Gastrocnemius medialis (tissue), 4 donors: ENCODE measurements at regions not wholly inside any gene's neighbourhood (a gene's known extent, or its start where the extent isn't known, plus 50 kb on each side); places are given as distances from the start of the nearest gene placed in this dataset.

Source experiments
- CTCF ChIP-seq, 5 experiments: fragments of 450-650 bp in 3 of 5; fragments of 200-600 bp in 2 of 5; sonication (generic) in 2 of 5; IDR thresholded peaks in 4 of 5; conservative IDR thresholded peaks in 1 of 5; 1 replicate in 4 of 5; 2 replicates in 1 of 5; pipeline ENCODE4 v1.5.1; 2016 to 2019; ENCODE audit warnings: antibody characterized with exemption in 5 of 5, mild to moderate bottlenecking in 3 of 5, moderate library complexity in 3 of 5
- POLR2A ChIP-seq, 2 donors: fragments of 450-650 bp; IDR thresholded peaks; one replicate each; pipeline ENCODE4 v1.6.1; 2017; ENCODE audit warnings: antibody characterized with exemption in 2 of 2, mild to moderate bottlenecking in 2 of 2, moderate library complexity in 2 of 2

- TF ChIP-seq CTCF (IDR thresholded peaks at IDR 0.05 in 4 of 5, conservative IDR thresholded peaks at IDR 0.05 in 1 of 5): no peak
- no peak for TF ChIP-seq POLR2A (IDR thresholded peaks at IDR 0.05)
Observed at GRCh38 chr9:29806937-29807618, 2233.8 kb upstream of the C9orf72 start.
